PC-3 (cell line): ENCODE measurements at regions not wholly inside any gene's neighbourhood (a gene's known extent, or its start where the extent isn't known, plus 50 kb on each side); places are given as distances from the start of the nearest gene placed in this dataset.

Source experiments
- ATAC-seq: fragments of 200-7000 bp; cut with Tn5 transposase; 2 replicates; pipeline ENCODE4 v1.9.1; 2020; ENCODE audit warnings: mild to moderate bottlenecking, moderate library complexity
- BruUV-seq: library from RNA; stranded (reverse); fragments of 400-500 nt; replicated peaks from 2 replicates; lab custom pipeline; 2021; lab: Mats Ljungman, UMichigan
- CTCF ChIA-PET: fragments of 300-600 bp; sonication (Branson Sonifier 250); formaldehyde crosslinking; loops from one replicate; lab custom pipeline; 2022; ENCODE audit warnings: antibody characterized with exemption; lab: Charles Lee
- POLR2A ChIA-PET: fragments of 300-600 bp; sonication (Branson Sonifier 250); formaldehyde crosslinking; loops from one replicate; lab custom pipeline; 2022; ENCODE audit warnings: antibody characterized with exemption; ENCODE audit not compliant: unreplicated experiment; lab: Charles Lee
- DNase-seq: peaks from one replicate; pipeline ENCODE4 v3.0.0-alpha.2; 2015
- H2AFZ ChIP-seq: fragments of 300-600 bp; sonication (generic); 2 replicates; pipeline ENCODE4 v1.6.0; 2016; ENCODE audit warnings: antibody characterized with exemption, low read length
- H3F3A ChIP-seq: fragments of 300-600 bp; sonication (generic); one replicate; pipeline ENCODE4 v1.6.0; 2017; ENCODE audit warnings: antibody characterized with exemption, low read length, control low read depth, mild to moderate bottlenecking; ENCODE audit not compliant: unreplicated experiment
- H3K27ac ChIP-seq: fragments of 300-600 bp; sonication (generic); 2 replicates; pipeline ENCODE4 v1.5.1; 2016; ENCODE audit warnings: mild to moderate bottlenecking, low read length
- H3K27me3 ChIP-seq: fragments of 300-600 bp; sonication (generic); 2 replicates; pipeline ENCODE4 v1.6.1; 2016; ENCODE audit warnings: low read length, mixed read lengths
- H3K36me3 ChIP-seq: fragments of 300-600 bp; sonication (generic); 2 replicates; pipeline ENCODE4 v1.6.1; 2016; ENCODE audit warnings: low read depth, mixed run types, low read length, mixed read lengths
- H3K4me1 ChIP-seq: fragments of 300-600 bp; sonication (generic); 2 replicates; pipeline ENCODE4 v1.5.1; 2016; ENCODE audit warnings: low read length; ENCODE audit not compliant: insufficient read depth
- H3K4me2 ChIP-seq: fragments of 300-600 bp; sonication (generic); 2 replicates; pipeline ENCODE4 v1.6.0; 2016; ENCODE audit warnings: low read length
- H3K4me3 ChIP-seq: fragments of 300-600 bp; sonication (generic); 2 replicates; pipeline ENCODE4 v1.5.1; 2016; ENCODE audit warnings: mild to moderate bottlenecking, low read length, mixed read lengths
- H3K79me2 ChIP-seq: fragments of 300-600 bp; sonication (generic); 2 replicates; pipeline ENCODE4 v1.6.1; 2017; ENCODE audit warnings: low read length, mixed read lengths
- H3K9ac ChIP-seq: fragments of 300-600 bp; sonication (generic); 2 replicates; pipeline ENCODE4 v1.6.0; 2016; ENCODE audit warnings: mild to moderate bottlenecking, low read length
- H3K9me2 ChIP-seq: fragments of 300-600 bp; sonication (generic); replicated peaks from 2 replicates; pipeline ENCODE4 v1.6.1; 2016; ENCODE audit warnings: mixed run types, low read length, mixed read lengths
- H3K9me3 ChIP-seq: fragments of 300-600 bp; sonication (generic); 2 replicates; pipeline ENCODE4 v1.6.1; 2016; ENCODE audit warnings: low read length, mixed read lengths
- H4K20me1 ChIP-seq: fragments of 300-600 bp; sonication (generic); 2 replicates; pipeline ENCODE4 v1.6.1; 2016; ENCODE audit warnings: low read length, mixed read lengths
- EZH2 ChIP-seq: fragments of 300-600 bp; sonication (generic); IDR thresholded peaks from one replicate; pipeline ENCODE4 v1.6.1; 2017; ENCODE audit warnings: antibody characterized with exemption, mild to moderate bottlenecking, low read length; ENCODE audit not compliant: unreplicated experiment
- EZH2phosphoT487 ChIP-seq: fragments of 300-600 bp; sonication (generic); IDR thresholded peaks from 2 replicates; pipeline ENCODE4 v1.6.1; 2018; ENCODE audit warnings: mild to moderate bottlenecking, antibody characterized with exemption, low read length, borderline replicate concordance
- intact Hi-C: fragments of 100-400 bp; cut with micrococcal nuclease; formaldehyde crosslinking; loops from 2 replicates; pipeline ENCODE4 v1.9.0; 2023
- TF ChIP-seq, protein P1 (sequence below): fragments of 300-600 bp; sonication (generic); conservative IDR thresholded peaks from 2 replicates; pipeline ENCODE4 v1.5.1; 2017; ENCODE audit warnings: antibody characterized with exemption, low read depth, mild to moderate bottlenecking, low read length

DNA sequence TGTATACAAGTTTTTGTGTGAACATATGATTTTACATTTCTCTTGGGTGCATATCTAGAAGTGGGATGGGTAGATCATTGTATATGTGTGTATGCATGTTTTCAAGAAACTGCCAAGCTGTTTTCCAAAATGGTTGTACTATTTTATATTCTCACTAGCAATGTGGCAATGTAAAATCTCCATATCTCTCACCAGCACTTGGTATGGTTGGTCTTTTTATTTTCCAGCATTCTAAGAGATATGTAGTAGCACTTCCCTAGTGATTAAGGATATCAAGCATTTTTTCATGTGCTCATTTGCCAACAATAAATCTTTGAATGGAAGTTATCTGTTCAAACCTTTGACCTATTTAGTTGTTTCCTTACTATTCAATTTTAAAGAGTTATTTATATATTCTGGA is 310.7 kb downstream of the ZNF326 start:
- TF ChIP-seq EZH2 (no peak), EZH2phosphoT487 (no peak)
- TF ChIP-seq, protein P1, sequence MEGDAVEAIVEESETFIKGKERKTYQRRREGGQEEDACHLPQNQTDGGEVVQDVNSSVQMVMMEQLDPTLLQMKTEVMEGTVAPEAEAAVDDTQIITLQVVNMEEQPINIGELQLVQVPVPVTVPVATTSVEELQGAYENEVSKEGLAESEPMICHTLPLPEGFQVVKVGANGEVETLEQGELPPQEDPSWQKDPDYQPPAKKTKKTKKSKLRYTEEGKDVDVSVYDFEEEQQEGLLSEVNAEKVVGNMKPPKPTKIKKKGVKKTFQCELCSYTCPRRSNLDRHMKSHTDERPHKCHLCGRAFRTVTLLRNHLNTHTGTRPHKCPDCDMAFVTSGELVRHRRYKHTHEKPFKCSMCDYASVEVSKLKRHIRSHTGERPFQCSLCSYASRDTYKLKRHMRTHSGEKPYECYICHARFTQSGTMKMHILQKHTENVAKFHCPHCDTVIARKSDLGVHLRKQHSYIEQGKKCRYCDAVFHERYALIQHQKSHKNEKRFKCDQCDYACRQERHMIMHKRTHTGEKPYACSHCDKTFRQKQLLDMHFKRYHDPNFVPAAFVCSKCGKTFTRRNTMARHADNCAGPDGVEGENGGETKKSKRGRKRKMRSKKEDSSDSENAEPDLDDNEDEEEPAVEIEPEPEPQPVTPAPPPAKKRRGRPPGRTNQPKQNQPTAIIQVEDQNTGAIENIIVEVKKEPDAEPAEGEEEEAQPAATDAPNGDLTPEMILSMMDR, result no peak

DNA sequence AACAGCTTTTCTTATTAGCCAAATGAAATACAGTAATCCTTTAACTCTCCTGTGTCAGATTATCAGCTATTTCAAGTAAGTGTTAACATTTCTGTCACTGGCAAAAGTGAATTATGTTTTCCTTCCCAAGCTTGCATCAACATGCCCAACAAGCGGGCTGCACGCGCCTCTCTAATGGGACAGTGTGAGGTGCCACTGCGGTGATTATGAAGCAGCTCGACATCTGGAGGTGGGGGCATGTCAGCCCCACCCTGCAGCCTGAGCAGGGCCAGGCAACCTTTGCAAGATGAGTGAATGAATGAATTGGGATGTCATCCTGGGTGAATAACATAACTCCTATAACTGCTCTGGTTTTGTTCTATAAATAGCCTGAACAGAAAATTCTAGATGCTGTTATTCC is 301.4 kb downstream of the ZNF326 start:
- CTCF ChIA-PET, result no interaction called here
- ATAC-seq, result no peak

More for the DNA sequence above, 310.7 kb downstream of the ZNF326 start:
- no peak for DNase-seq
- Histone ChIP-seq H3K9me3 (no peaks in the 10 kb centered on the region), H2AFZ (no peak overlapping the region), H3K36me3 (no peaks in the 10 kb centered on the region), H4K20me1 (no peaks in the 10 kb centered on the region), H3K79me2 (no peaks in the 10 kb centered on the region), H3K9me2 (no peaks in the 10 kb centered on the region), H3K27ac (no peak overlapping the region), H3K4me2 (no peak overlapping the region), H3F3A (no peaks in the 10 kb centered on the region), H3K4me3 (no peak overlapping the region), H3K4me1 (no peaks in the 10 kb centered on the region), H3K27me3 (peaks cover 57% of the 10 kb centered on the region), H3K9ac (no peak overlapping the region)
- ChIA-PET POLR2A (no interaction called here), CTCF (no interaction called here)
- no TSS peak for BruUV-seq
- ATAC-seq, result no peak
- intact Hi-C loops, result no loop called here

DNA sequence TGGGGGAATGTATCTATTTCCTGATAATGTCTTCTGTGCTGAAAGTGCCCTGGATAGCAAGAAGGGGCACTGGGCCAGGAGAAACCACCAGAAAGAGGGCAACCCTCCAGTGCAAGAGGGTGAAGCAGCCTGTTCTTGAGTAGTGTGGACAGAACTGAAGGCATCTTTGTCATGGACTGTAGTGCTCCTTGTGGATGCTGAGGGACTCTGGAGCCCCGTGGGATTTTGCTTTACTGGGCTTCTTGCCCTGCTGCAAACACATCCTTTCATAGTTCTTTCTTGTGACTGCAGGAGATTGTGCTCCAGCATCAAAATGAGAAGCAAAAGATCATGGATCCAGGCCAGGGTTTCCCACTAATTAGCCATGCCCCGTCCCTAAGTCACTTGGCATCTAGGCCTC is 300.6 kb downstream of the ZNF326 start:
- Histone ChIP-seq H3K9me2 (no peaks in the 10 kb centered on the region), H3K4me1 (no peaks in the 10 kb centered on the region), H3K9me3 (no peaks in the 10 kb centered on the region), H3K9ac (no peak overlapping the region), H3K27ac (no peak overlapping the region), H3F3A (no peaks in the 10 kb centered on the region), H2AFZ (no peak overlapping the region), H4K20me1 (no peaks in the 10 kb centered on the region), H3K4me3 (no peak overlapping the region), H3K27me3 (peaks cover 61% of the 10 kb centered on the region), H3K36me3 (no peaks in the 10 kb centered on the region), H3K79me2 (no peaks in the 10 kb centered on the region), H3K4me2 (no peak overlapping the region)
- ATAC-seq (no peak), DNase-seq (no peak)
- intact Hi-C loops, result no loop called here
- ChIA-PET POLR2A (no interaction called here), CTCF (no interaction called here)
- TF ChIP-seq, protein P1, result no peak
- TF ChIP-seq EZH2phosphoT487, result no peak
- no peak for TF ChIP-seq EZH2
- no TSS peak for BruUV-seq

More for the DNA sequence above, 301.4 kb downstream of the ZNF326 start:
- H3K9ac ChIP-seq, result no peak overlapping the region
- no peaks in the 10 kb centered on the region for H3F3A ChIP-seq
- POLR2A ChIA-PET, result no interaction called here
- H3K4me1 ChIP-seq, result no peaks in the 10 kb centered on the region
- BruUV-seq, result no TSS peak
- no peak overlapping the region for H3K4me3 ChIP-seq
- H3K36me3 ChIP-seq, result no peaks in the 10 kb centered on the region
- no peaks in the 10 kb centered on the region for H3K9me2 ChIP-seq
- no peak overlapping the region for H2AFZ ChIP-seq
- no peak overlapping the region for H3K27ac ChIP-seq
- H3K27me3 ChIP-seq, result peaks cover 66% of the 10 kb centered on the region
- H3K4me2 ChIP-seq, result no peak overlapping the region
- TF ChIP-seq EZH2, result no peak
- no peak for TF ChIP-seq EZH2phosphoT487
- TF ChIP-seq, protein P1, result no peak
- intact Hi-C loops, result no loop called here
- no peaks in the 10 kb centered on the region for H3K9me3 ChIP-seq
- DNase-seq, result no peak
- H4K20me1 ChIP-seq, result no peaks in the 10 kb centered on the region
- no peaks in the 10 kb centered on the region for H3K79me2 ChIP-seq
